ENCODE measurements at regions not wholly inside any gene's neighbourhood (a gene's known extent, or its start where the extent isn't known, plus 50 kb on each side); places are given as distances from the start of the nearest gene placed in this dataset.

DNA sequence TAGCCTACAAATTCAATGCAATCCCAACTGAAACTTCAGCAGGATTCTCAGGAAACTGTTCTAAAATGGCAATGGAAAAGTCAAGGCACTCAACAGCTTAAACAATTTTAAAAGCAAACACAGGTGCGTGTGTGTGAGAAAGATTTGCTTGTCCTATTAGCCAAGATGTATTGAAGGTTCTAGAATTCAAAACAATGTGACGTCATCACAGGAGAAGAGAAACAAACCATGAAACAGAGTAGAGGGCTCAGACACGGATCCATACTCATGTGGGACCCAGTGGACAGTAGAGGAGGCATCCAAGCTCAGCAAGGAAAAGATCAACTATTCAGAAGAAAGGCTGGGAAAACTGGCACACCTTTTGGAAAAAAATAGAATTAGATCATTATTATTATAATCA is 152.8 kb upstream of the DHRS4 start:
- TF ChIP-seq, protein P1, sequence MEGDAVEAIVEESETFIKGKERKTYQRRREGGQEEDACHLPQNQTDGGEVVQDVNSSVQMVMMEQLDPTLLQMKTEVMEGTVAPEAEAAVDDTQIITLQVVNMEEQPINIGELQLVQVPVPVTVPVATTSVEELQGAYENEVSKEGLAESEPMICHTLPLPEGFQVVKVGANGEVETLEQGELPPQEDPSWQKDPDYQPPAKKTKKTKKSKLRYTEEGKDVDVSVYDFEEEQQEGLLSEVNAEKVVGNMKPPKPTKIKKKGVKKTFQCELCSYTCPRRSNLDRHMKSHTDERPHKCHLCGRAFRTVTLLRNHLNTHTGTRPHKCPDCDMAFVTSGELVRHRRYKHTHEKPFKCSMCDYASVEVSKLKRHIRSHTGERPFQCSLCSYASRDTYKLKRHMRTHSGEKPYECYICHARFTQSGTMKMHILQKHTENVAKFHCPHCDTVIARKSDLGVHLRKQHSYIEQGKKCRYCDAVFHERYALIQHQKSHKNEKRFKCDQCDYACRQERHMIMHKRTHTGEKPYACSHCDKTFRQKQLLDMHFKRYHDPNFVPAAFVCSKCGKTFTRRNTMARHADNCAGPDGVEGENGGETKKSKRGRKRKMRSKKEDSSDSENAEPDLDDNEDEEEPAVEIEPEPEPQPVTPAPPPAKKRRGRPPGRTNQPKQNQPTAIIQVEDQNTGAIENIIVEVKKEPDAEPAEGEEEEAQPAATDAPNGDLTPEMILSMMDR (IDR thresholded peaks at IDR 0.05; ENCODE audit: poor library complexity): no peak
- TF ChIP-seq EZH2 (IDR thresholded peaks at IDR 0.05; ENCODE audit: borderline replicate concordance): no peak
